DMS 273 treated with DMSO at 0.1 percent for 48 hours (cell line): ENCODE measurements at regions not wholly inside any gene's neighbourhood (a gene's known extent, or its start where the extent isn't known, plus 50 kb on each side); places are given as distances from the start of the nearest gene placed in this dataset.
A peak's percentile ranks its signal among the peaks of the same experiment; 100 is the strongest.

Experiments used
- DNase-seq: peaks from one replicate; lab custom pipeline; 2025; lab: John Stamatoyannopoulos, UW

GRCh38 chr3:178152031-178152806 lies 384.0 kb upstream of the KCNMB2 start:
- no peak for DNase-seq

- no peak for DNase-seq
Measured at GRCh38 chr3:178152988-178153387, 383.2 kb upstream of the KCNMB2 start.

- no peak for DNase-seq
Measured at GRCh38 chr3:178155521-178155920, 380.7 kb upstream of the KCNMB2 start.

- no peak for DNase-seq
Measured at GRCh38 chr3:178156301-178156700, 379.9 kb upstream of the KCNMB2 start.

- DNase-seq, result no peak
Measured at GRCh38 chr3:178159691-178160220, 376.5 kb upstream of the KCNMB2 start.

GRCh38 chr3:178169421-178169820 lies 366.8 kb upstream of the KCNMB2 start:
- no peak for DNase-seq

- no peak for DNase-seq
Measured at GRCh38 chr3:178170698-178171535, 365.3 kb upstream of the KCNMB2 start.

- no peak for DNase-seq
Measured at GRCh38 chr3:178172121-178172520, 364.1 kb upstream of the KCNMB2 start.

- DNase-seq, result no peak
Measured at GRCh38 chr3:178174201-178174915, 361.9 kb upstream of the KCNMB2 start.

- no peak for DNase-seq
Measured at GRCh38 chr3:178181088-178181487, 355.1 kb upstream of the KCNMB2 start.

GRCh38 chr3:178181784-178182183 lies 354.5 kb upstream of the KCNMB2 start:
- DNase-seq, result peak; percentile 51

- peak; percentile 70 for DNase-seq
Measured at GRCh38 chr3:178182337-178182779, 353.9 kb upstream of the KCNMB2 start.

GRCh38 chr3:178184833-178185232 lies 351.4 kb upstream of the KCNMB2 start:
- no peak for DNase-seq

- DNase-seq, result no peak
Measured at GRCh38 chr3:178186666-178187065, 349.6 kb upstream of the KCNMB2 start.

- DNase-seq, result no peak
Measured at GRCh38 chr3:178189854-178190253, 346.4 kb upstream of the KCNMB2 start.

GRCh38 chr3:178193846-178194245 lies 342.4 kb upstream of the KCNMB2 start:
- no peak for DNase-seq

- no peak for DNase-seq
Measured at GRCh38 chr3:178194539-178194938, 341.7 kb upstream of the KCNMB2 start.

- DNase-seq, result no peak
Measured at GRCh38 chr3:178195824-178196223, 340.4 kb upstream of the KCNMB2 start.

GRCh38 chr3:178198329-178198728 lies 337.9 kb upstream of the KCNMB2 start:
- DNase-seq, result no peak

GRCh38 chr3:178200316-178200715 lies 335.9 kb upstream of the KCNMB2 start:
- no peak for DNase-seq

GRCh38 chr3:178201714-178202113 lies 334.5 kb upstream of the KCNMB2 start:
- no peak for DNase-seq

GRCh38 chr3:178202194-178202593 lies 334.0 kb upstream of the KCNMB2 start:
- DNase-seq, result no peak
